PC-3 (cell line): ENCODE measurements at regions not wholly inside any gene's neighbourhood (a gene's known extent, or its start where the extent isn't known, plus 50 kb on each side); places are given as distances from the start of the nearest gene placed in this dataset.

Experiments
- CTCF ChIP-seq: fragments of 300-600 bp; sonication (generic); conservative IDR thresholded peaks from 2 replicates; pipeline ENCODE4 v1.5.1; 2017; ENCODE audit warnings: antibody characterized with exemption, low read depth, mild to moderate bottlenecking, low read length
- EZH2phosphoT487 ChIP-seq: fragments of 300-600 bp; sonication (generic); IDR thresholded peaks from 2 replicates; pipeline ENCODE4 v1.6.1; 2018; ENCODE audit warnings: mild to moderate bottlenecking, antibody characterized with exemption, low read length, borderline replicate concordance

GRCh38 chr22:27690599-27690998, 111.0 kb downstream of the MN1 start:
- TF ChIP-seq CTCF = no peak
- no peak for TF ChIP-seq EZH2phosphoT487
